ENCODE measurements at regions not wholly inside any gene's neighbourhood (a gene's known extent, or its start where the extent isn't known, plus 50 kb on each side); places are given as distances from the start of the nearest gene placed in this dataset.

DNA sequence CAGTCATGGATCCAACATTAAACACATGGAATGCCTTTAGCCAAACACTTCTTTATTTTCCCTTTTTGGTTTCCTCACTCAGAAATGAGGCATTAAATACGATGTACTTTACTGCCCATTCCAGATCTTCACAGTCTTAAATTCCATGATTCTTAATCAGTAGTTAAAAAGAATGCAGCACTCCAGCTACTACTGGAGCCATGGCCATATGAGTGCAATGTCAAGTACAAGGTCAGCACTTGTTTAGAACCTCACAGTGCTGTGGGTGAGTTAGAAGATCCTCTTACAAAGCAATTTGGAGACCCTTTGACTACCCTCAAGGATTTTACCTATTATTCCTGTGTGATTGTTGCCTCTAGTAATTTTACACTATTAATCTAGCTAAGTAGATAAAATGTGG lies 550.3 kb upstream of the LRRTM1 start:
- peaks cover 13% of the 10 kb centered on the region for H3K4me1 ChIP-seq (ENCODE audit: insufficient read depth, low read length)
- no peak overlapping the region for H3K9ac ChIP-seq (ENCODE audit: low read depth, low read length)
- no peaks in the 10 kb centered on the region for H3K36me3 ChIP-seq (ENCODE audit: insufficient read depth, low read length)
- no peaks in the 10 kb centered on the region for H3K9me3 ChIP-seq (ENCODE audit: control insufficient read depth, insufficient read depth, low read length)

DNA sequence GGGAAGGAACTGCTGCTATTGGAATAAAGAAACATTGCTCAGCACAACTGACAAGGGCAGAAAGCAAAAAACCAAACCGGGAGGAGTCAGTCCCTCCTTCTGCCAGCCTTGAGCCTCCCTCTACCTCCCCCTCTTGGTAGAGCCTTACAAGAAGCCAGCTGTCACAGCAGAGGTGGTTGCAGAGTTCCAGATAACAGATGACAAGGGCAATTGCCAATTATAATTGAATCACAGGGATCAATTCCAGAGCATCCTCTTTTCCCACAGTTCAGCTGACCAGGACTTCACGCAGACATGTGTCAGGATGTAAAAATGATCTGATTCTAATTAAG lies 548.2 kb upstream of the LRRTM1 start:
- no peaks in the 10 kb centered on the region for H3K36me3 ChIP-seq (ENCODE audit: insufficient read depth, low read length)
- no peaks in the 10 kb centered on the region for H3K4me1 ChIP-seq (ENCODE audit: insufficient read depth, low read length)
- H3K9ac ChIP-seq (ENCODE audit: low read depth, low read length) = no peak overlapping the region
- no peaks in the 10 kb centered on the region for H3K9me3 ChIP-seq (ENCODE audit: control insufficient read depth, insufficient read depth, low read length)

DNA sequence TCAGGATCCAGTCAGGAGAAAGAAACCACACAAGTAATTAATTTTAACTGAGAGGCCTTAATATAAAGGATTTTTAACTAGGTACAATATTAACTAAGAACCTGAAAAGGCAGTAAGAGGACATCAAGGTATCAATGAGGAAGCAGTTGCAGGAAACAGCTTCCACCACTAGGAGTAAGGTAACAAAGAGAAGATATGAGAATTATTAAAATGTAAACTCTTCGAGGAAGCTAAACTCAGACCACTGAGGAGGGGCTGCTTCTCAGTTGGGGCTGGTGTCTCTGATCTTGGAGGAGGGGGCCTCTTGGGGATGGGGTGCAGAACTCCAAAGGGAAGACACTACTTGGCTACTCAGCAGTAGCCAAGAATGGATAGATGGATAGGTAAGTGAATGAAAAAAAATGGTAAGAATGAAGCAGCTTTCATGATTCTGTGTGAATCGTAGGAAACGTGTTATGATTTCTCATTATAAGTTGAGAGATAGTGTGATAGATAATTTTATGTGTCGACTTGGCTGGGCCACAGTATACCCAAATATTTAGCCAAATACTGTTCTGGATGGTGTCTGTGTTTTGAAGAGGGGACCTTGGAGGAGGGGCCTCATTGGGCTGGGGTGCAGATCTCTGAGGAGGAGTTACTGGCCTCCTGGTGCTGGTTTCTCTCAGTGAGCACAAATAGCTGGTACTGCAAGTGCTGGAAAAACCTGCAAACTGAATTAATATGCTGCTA lies 547.7 kb upstream of the LRRTM1 start:
- Histone ChIP-seq H3K36me3 (ENCODE audit: insufficient read depth, low read length) (no peaks in the 10 kb centered on the region), H3K4me1 (ENCODE audit: insufficient read depth, low read length) (no peaks in the 10 kb centered on the region), H3K9ac (ENCODE audit: low read depth, low read length) (no peak overlapping the region), H3K9me3 (ENCODE audit: control insufficient read depth, insufficient read depth, low read length) (no peaks in the 10 kb centered on the region)

DNA sequence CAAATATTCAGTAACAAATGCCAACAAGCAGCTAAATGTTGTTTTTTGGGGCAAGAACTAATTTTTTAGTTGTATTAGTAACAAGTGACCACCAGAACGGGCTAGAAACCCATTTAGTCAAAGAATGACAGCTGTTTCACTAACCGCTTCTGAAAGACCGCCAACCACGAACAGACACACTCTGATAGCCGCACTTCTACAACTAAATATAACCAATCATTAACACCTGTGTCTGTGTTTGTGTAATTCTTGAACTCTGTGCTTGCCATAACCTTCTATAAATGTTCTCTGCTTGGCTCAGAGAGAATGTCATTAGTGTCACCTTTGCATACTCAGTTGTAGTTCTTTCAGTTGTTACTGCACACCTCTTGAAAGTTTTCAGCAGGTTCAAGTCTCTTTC lies 526.3 kb upstream of the LRRTM1 start:
- H3K9me3 ChIP-seq (ENCODE audit: control insufficient read depth, insufficient read depth, low read length) = no peaks in the 10 kb centered on the region
- no peaks in the 10 kb centered on the region for H3K36me3 ChIP-seq (ENCODE audit: insufficient read depth, low read length)
- H3K9ac ChIP-seq (ENCODE audit: low read depth, low read length) = no peak overlapping the region

DNA sequence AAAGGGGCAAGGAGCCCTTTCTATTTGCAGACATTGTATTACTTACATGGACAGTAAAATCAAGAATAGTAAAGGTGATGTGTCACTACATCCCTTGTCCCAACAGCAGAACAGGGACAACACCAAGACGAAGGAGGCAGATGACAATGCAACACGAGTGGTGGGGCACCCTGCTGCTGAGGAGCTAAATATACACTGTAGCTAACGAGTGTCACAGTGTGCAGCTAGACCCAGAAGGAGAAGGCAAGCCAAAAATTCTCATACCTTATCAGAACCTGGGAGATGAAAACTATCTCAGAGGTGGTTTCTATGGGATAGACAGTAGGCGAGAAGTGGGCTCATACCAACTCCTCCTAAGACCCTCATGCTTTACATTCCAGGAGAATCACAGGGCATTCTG lies 518.4 kb upstream of the LRRTM1 start:
- Histone ChIP-seq H3K9me3 (ENCODE audit: control insufficient read depth, insufficient read depth, low read length) (no peaks in the 10 kb centered on the region), H3K36me3 (ENCODE audit: insufficient read depth, low read length) (no peaks in the 10 kb centered on the region), H3K9ac (ENCODE audit: low read depth, low read length) (no peak overlapping the region), H3K4me1 (ENCODE audit: insufficient read depth, low read length) (no peaks in the 10 kb centered on the region)

More for the DNA sequence above, 526.3 kb upstream of the LRRTM1 start:
- H3K4me1 ChIP-seq (ENCODE audit: insufficient read depth, low read length) = no peaks in the 10 kb centered on the region

DNA sequence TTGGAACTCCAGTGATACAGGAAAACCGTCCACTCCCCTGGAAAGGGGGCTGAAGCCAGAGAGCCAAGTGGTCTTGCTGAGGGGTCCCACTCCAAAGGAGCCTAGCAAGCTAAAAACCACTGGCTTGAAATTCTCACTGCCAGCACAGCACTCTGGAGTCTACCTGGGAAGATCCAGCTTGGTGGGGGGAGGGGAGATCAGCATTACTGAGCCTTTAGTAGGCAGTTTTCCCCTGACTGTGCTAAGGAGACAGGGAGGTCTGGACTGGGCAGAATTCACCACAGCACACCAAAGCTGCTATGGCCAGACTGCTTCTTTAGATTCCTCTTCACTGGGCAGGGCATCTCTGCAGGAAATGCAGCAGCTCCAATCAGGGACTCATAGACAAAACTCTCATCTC lies 510.7 kb upstream of the LRRTM1 start:
- Histone ChIP-seq H3K36me3 (ENCODE audit: insufficient read depth, low read length) (no peaks in the 10 kb centered on the region), H3K4me1 (ENCODE audit: insufficient read depth, low read length) (no peaks in the 10 kb centered on the region), H3K9ac (ENCODE audit: low read depth, low read length) (no peak overlapping the region), H3K9me3 (ENCODE audit: control insufficient read depth, insufficient read depth, low read length) (no peaks in the 10 kb centered on the region)

DNA sequence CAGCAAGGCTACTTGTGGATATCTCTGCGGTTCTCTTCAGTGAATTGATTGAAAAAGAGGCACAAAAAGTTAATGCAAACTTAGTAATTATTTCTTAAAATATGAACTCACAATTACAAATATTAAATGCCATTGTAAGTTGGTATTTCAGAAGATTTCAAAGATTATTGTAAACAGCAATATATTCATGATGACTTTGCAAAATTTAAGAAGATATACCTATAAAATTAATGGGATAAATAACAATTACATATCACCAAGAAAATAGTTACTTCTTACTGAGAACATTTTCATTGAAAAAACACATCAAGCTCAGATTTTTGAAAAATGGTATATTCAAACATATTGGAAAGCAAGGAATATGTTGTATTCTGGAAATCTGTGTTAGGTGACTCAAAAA lies 482.0 kb upstream of the LRRTM1 start:
- H3K4me1 ChIP-seq (ENCODE audit: insufficient read depth, low read length) = no peaks in the 10 kb centered on the region
- H3K36me3 ChIP-seq (ENCODE audit: insufficient read depth, low read length) = no peaks in the 10 kb centered on the region
- no peak overlapping the region for H3K9ac ChIP-seq (ENCODE audit: low read depth, low read length)
- H3K9me3 ChIP-seq (ENCODE audit: control insufficient read depth, insufficient read depth, low read length) = no peaks in the 10 kb centered on the region; the same call in 1 of the 2 replicates

DNA sequence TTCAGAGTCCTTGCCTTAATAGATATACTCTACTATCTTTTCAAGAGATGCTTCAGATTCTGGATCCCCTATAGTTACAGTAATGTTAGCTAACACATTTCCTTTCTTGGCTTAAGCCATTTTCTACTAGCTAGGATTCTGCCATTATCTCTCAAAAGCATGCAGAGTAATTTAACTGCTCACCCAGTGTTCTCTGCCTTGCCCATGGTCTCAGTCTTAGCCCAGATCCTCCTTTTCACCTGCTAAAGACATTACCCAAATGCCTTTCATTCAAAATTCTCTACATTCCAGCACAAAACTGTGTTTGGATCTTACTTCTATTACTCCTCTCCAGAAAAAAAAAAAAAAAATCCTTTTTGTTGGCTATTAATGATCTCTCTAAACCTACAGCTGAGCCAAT lies 474.2 kb upstream of the LRRTM1 start:
- no peak overlapping the region for H3K9ac ChIP-seq (ENCODE audit: low read depth, low read length)
- no peaks in the 10 kb centered on the region for H3K4me1 ChIP-seq (ENCODE audit: insufficient read depth, low read length)
- no peaks in the 10 kb centered on the region; the same call in 1 of the 2 replicates for H3K9me3 ChIP-seq (ENCODE audit: control insufficient read depth, insufficient read depth, low read length)
- no peaks in the 10 kb centered on the region for H3K36me3 ChIP-seq (ENCODE audit: insufficient read depth, low read length)

DNA sequence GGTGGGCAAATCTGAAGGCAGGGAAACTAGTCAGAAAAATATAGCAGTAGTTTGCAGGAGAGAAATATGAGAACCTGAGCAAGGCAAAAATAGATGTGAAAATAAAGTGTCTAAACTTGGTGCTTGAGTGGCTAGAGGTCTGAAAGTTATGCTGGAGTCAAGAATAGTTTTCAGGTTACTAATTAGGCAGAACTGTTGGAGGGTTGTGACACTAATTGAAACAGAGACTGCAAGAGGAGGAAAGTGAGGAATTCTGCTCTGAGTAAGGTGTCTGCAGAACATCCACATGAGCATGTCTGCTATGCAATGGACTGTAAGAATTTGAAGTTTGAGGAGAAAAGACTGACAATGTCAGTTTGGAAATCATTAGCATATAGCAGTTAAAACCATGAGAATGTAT lies 444.0 kb upstream of the LRRTM1 start:
- Histone ChIP-seq H3K9me3 (ENCODE audit: control insufficient read depth, insufficient read depth, low read length) (no peaks in the 10 kb centered on the region), H3K36me3 (ENCODE audit: insufficient read depth, low read length) (no peaks in the 10 kb centered on the region), H3K9ac (ENCODE audit: low read depth, low read length) (no peak overlapping the region), H3K4me1 (ENCODE audit: insufficient read depth, low read length) (no peaks in the 10 kb centered on the region)

DNA sequence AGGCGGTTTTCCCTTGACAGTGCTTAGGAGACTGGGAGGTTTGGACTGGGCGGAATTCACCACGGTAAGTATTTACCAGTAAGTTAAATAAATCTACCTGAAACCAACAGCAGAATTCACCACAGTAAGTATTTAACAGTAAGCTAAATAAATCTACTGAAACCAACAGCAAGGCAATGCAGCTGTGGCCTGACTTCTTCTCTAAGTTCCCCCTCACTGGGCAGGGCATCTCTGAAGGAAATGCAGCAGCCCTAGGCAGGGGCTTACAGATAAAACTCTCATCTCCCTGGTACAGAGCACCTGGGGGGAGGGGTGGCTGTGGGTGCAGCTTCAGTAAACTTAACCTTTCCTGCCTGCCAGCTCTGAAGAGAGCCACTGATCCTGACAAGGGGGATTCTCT lies 432.5 kb upstream of the LRRTM1 start:
- no peaks in the 10 kb centered on the region; the same call in 1 of the 2 replicates for H3K9me3 ChIP-seq (ENCODE audit: control insufficient read depth, insufficient read depth, low read length)
- H3K4me1 ChIP-seq (ENCODE audit: insufficient read depth, low read length) = no peaks in the 10 kb centered on the region
- no peak overlapping the region for H3K9ac ChIP-seq (ENCODE audit: low read depth, low read length)
- no peaks in the 10 kb centered on the region for H3K36me3 ChIP-seq (ENCODE audit: insufficient read depth, low read length)

DNA sequence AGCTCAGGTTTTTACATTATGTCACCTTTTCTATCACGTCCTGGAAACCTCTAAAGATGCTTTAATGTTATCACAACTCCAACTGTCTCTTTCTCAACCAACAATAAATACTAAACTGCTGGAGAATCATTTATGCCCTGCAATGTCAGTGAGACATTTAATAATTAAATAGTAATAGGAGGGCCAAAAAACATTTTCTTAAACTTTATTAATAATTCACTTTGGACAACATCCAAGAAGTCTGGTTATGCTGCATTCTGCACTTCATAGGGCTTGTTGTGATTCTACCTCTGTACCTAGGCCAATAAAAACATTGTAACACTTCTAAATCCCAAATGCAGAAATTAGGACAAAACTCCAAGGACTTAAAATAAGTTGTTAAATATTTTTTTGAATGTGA lies 420.4 kb upstream of the LRRTM1 start:
- Histone ChIP-seq H3K4me1 (ENCODE audit: insufficient read depth, low read length) (no peaks in the 10 kb centered on the region), H3K9ac (ENCODE audit: low read depth, low read length) (no peak overlapping the region), H3K9me3 (ENCODE audit: control insufficient read depth, insufficient read depth, low read length) (no peaks in the 10 kb centered on the region), H3K36me3 (ENCODE audit: insufficient read depth, low read length) (no peaks in the 10 kb centered on the region)

DNA sequence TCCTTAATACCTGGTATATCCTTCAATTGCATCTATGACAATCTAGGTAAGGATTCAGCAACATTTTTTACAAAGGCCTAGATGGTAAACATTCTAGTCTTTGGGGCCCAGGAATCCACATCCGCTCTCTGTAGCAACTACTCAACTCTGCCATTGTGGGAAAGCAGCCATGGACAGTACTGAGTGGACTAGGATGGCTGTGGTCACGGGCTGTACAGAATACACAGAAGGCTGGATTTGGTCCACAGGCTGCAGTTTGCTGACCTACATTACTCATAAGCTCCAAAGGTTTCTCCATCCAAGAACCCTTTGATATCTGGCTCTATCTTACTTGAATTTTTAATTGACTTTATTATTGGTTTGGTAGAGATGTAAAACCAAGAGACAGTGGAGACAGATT lies 418.3 kb upstream of the LRRTM1 start:
- no peaks in the 10 kb centered on the region for H3K4me1 ChIP-seq (ENCODE audit: insufficient read depth, low read length)
- H3K9ac ChIP-seq (ENCODE audit: low read depth, low read length) = no peak overlapping the region
- no peaks in the 10 kb centered on the region for H3K9me3 ChIP-seq (ENCODE audit: control insufficient read depth, insufficient read depth, low read length)
- no peaks in the 10 kb centered on the region for H3K36me3 ChIP-seq (ENCODE audit: insufficient read depth, low read length)

DNA sequence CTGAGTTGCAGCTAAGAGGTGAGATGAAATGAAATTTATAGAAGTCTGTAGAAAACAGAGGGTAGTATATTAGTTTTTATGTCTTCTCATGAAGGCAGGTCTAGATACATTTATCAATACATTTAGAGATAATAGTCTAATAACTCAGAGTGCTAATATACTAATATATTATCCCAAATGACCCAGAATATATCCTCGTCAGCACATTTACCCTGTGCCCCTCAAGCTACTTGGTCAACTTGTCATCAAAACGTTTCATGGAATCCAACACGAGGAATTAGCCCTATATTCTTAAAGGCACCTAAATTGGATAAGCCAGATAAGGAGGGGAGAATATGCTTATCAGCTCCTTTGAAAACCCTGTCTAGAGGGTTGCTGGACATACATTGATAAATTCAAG lies 415.1 kb upstream of the LRRTM1 start:
- Histone ChIP-seq H3K36me3 (ENCODE audit: insufficient read depth, low read length) (no peaks in the 10 kb centered on the region), H3K9ac (ENCODE audit: low read depth, low read length) (no peak overlapping the region), H3K4me1 (ENCODE audit: insufficient read depth, low read length) (no peaks in the 10 kb centered on the region), H3K9me3 (ENCODE audit: control insufficient read depth, insufficient read depth, low read length) (no peaks in the 10 kb centered on the region)

DNA sequence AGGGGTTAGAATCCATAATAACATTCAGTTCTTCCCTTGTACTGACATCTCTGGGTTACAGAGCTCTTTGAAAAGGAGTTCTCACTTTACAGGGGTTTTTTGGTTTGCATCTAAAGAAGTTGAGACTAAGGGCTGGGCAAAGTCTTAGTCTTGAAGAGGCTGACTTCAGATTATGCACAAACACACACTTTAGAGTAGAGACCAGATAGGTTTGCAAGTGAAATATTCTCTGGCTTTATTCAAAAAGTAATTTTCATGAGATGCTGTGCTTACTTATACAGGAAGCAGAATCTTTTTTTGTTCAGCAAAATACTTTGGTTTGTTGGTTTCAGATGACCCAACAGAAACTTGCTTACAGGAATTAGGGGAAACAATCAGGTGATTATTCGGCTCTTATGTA lies 410.9 kb upstream of the LRRTM1 start:
- Histone ChIP-seq H3K36me3 (ENCODE audit: insufficient read depth, low read length) (no peaks in the 10 kb centered on the region), H3K9ac (ENCODE audit: low read depth, low read length) (no peak overlapping the region), H3K9me3 (ENCODE audit: control insufficient read depth, insufficient read depth, low read length) (no peaks in the 10 kb centered on the region), H3K4me1 (ENCODE audit: insufficient read depth, low read length) (no peaks in the 10 kb centered on the region)

DNA sequence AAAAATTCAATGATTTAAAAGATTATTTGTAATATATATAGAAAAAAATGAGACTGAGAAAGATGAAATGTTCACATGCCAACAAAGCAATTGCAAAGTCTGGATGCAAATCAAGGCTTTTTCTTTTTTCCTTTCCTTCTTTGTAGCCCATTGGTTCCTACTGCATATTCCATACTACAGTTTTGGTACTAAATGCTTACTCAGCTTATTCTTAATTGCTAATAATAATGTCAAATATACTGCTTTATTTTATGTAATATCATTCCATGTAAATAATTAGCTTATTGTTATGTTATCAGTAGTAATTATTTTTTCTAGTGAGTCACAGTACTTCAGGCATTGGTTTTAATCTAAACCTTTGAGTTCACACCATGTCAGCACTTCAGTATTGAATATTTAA lies 407.4 kb upstream of the LRRTM1 start:
- no peak overlapping the region for H3K9ac ChIP-seq (ENCODE audit: low read depth, low read length)
- no peaks in the 10 kb centered on the region for H3K36me3 ChIP-seq (ENCODE audit: insufficient read depth, low read length)
- H3K4me1 ChIP-seq (ENCODE audit: insufficient read depth, low read length) = no peaks in the 10 kb centered on the region
- H3K9me3 ChIP-seq (ENCODE audit: control insufficient read depth, insufficient read depth, low read length) = no peaks in the 10 kb centered on the region

DNA sequence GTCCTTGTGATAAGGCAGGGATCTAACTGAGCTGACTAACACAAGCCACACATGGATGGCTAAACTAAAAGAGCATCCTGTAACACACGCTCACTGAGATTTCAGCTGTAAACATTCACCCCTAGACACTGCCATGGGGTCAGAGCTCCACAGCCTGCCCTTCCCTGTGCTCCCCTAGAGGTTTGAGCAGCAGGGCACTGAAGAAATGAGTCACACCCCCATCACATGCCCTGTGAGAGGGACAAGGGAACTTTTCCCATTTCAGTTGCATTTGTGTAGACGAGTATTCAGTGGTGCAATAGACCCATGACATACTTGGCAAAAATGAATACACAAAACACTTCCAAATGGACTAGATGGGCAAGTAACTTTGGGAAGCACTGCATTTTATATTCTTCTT lies 402.4 kb upstream of the LRRTM1 start:
- no peak overlapping the region for H3K9ac ChIP-seq (ENCODE audit: low read depth, low read length)
- no peaks in the 10 kb centered on the region for H3K36me3 ChIP-seq (ENCODE audit: insufficient read depth, low read length)
- H3K4me1 ChIP-seq (ENCODE audit: insufficient read depth, low read length) = no peaks in the 10 kb centered on the region
- no peaks in the 10 kb centered on the region for H3K9me3 ChIP-seq (ENCODE audit: control insufficient read depth, insufficient read depth, low read length)
